B cell (primary cell): ENCODE measurements at regions not wholly inside any gene's neighbourhood (a gene's known extent, or its start where the extent isn't known, plus 50 kb on each side); places are given as distances from the start of the nearest gene placed in this dataset.

Source experiments
- ATAC-seq: fragments of 200-7000 bp; cut with Tn5 transposase; one replicate; pipeline ENCODE4 v1.10.0; 2021; ENCODE audit warnings: low read depth, mild to moderate bottlenecking, moderate number of reproducible peaks, moderate library complexity
- CTCF ChIA-PET: fragments of 350-600 bp; sonication (Branson Sonifier 250); formaldehyde crosslinking; loops from one replicate; lab custom pipeline; 2021; ENCODE audit warnings: antibody characterized with exemption, inconsistent platforms; lab: Charles Lee
- POLR2A ChIA-PET: fragments of 350-600 bp; sonication (Branson Sonifier 250); formaldehyde crosslinking; loops from one replicate; lab custom pipeline; 2021; ENCODE audit warnings: antibody characterized with exemption; lab: Charles Lee
- DNase-seq: peaks from one replicate; pipeline ENCODE4 v3.0.0; 2013
- H2AFZ ChIP-seq: 2 replicates; pipeline ENCODE4 v1.6.1; 2012; ENCODE audit warnings: mild to moderate bottlenecking, low read depth, low read length; ENCODE audit not compliant: insufficient read depth, poor library complexity, severe bottlenecking
- H3K27ac ChIP-seq, 2 donors: 1 replicate in 1 of 2; 2 replicates in 1 of 2; pipeline ENCODE4 v1.5.1; 2012 to 2013; ENCODE audit warnings: low read length in 2 of 2, mild to moderate bottlenecking in 2 of 2, moderate library complexity in 1 of 2
- H3K27me3 ChIP-seq, 4 experiments: fragments of 200-600 bp in 1 of 4; sonication (generic) in 1 of 4; replicated peaks in 1 of 4; 1 replicate in 2 of 4; 2 replicates in 2 of 4; pipeline versions ENCODE4 v1.6.1 to v1.7.0; 2013 to 2016; ENCODE audit warnings: low read length in 3 of 4, mild to moderate bottlenecking in 2 of 4, mixed read lengths in 1 of 4, moderate library complexity in 1 of 4; ENCODE audit not compliant: insufficient read depth in 4 of 4, control insufficient read depth in 3 of 4; ENCODE audit errors: control extremely low read depth in 1 of 4
- H3K36me3 ChIP-seq, 2 experiments: replicated peaks in 1 of 2; 1 replicate in 1 of 2; 2 replicates in 1 of 2; pipeline versions ENCODE4 v1.6.1 to v1.7.1; 2013; ENCODE audit warnings: low read length in 1 of 2; ENCODE audit not compliant: insufficient read depth in 2 of 2, control insufficient read depth in 1 of 2; ENCODE audit errors: control extremely low read depth in 1 of 2, extremely low read depth in 1 of 2
- H3K4me1 ChIP-seq, 2 donors: fragments of 200-600 bp in 1 of 2; sonication (generic) in 1 of 2; 1 replicate in 1 of 2; 2 replicates in 1 of 2; pipeline versions ENCODE4 v1.5.1 to v1.6.1; 2013 to 2017; ENCODE audit warnings: low read length in 2 of 2; ENCODE audit not compliant: control insufficient read depth in 2 of 2, insufficient read depth in 2 of 2
- H3K4me2 ChIP-seq: replicated peaks from 2 replicates; pipeline ENCODE3; 2012; ENCODE audit warnings: mild to moderate bottlenecking, low read depth, low read length; ENCODE audit not compliant: poor library complexity, severe bottlenecking
- H3K4me3 ChIP-seq, 5 experiments: fragments of 200-600 bp in 1 of 5; sonication (generic) in 1 of 5; 1 replicate in 3 of 5; 2 replicates in 2 of 5; pipeline versions ENCODE4 v1.5.1 to v1.7.0; 2011 to 2016; ENCODE audit warnings: low read length in 4 of 5, mild to moderate bottlenecking in 4 of 5, low read depth in 2 of 5, control low read depth in 1 of 5, moderate library complexity in 1 of 5; ENCODE audit not compliant: insufficient read depth in 1 of 5; ENCODE audit errors: control extremely low read depth in 1 of 5, extremely low read depth in 1 of 5
- H3K79me2 ChIP-seq: fragments of 200-600 bp; sonication (generic); one replicate; pipeline ENCODE4 v1.6.0; 2016; ENCODE audit warnings: low read length; ENCODE audit not compliant: control insufficient read depth, insufficient read depth
- H3K9ac ChIP-seq: fragments of 200-600 bp; sonication (generic); 2 replicates; pipeline ENCODE4 v1.6.1; 2017; ENCODE audit warnings: mild to moderate bottlenecking, low read length, moderate library complexity
- H3K9me3 ChIP-seq, 3 donors: one replicate each; pipeline versions ENCODE4 v1.6.1 to v1.7.1; 2013; ENCODE audit warnings: low read length in 2 of 3; ENCODE audit not compliant: control insufficient read depth in 2 of 3, insufficient read depth in 1 of 3; ENCODE audit errors: control extremely low read depth in 1 of 3
- H4K20me1 ChIP-seq: 2 replicates; pipeline ENCODE4 v1.6.0; 2012; ENCODE audit warnings: mild to moderate bottlenecking, low read length; ENCODE audit not compliant: insufficient read depth, control insufficient read depth, poor library complexity, severe bottlenecking
- H3K27ac Mint-ChIP-seq: one replicate; pipeline ENCODE4 v1.8.0; 2021; ENCODE audit warnings: mixed read lengths
- H3K27me3 Mint-ChIP-seq: one replicate; pipeline ENCODE4 v1.8.0; 2021; ENCODE audit warnings: mixed read lengths
- H3K4me1 Mint-ChIP-seq: one replicate; pipeline ENCODE4 v1.8.0; 2021; ENCODE audit warnings: mixed read lengths
- H3K4me3 Mint-ChIP-seq: one replicate; pipeline ENCODE4 v1.8.0; 2021; ENCODE audit warnings: mixed read lengths
- H3K9me3 Mint-ChIP-seq: one replicate; pipeline ENCODE4 v1.8.0; 2022; ENCODE audit warnings: mixed read lengths; ENCODE audit not compliant: insufficient read depth
- EZH2 ChIP-seq: IDR thresholded peaks from 2 replicates; pipeline ENCODE4 v1.6.1; 2012; ENCODE audit warnings: borderline replicate concordance, low read depth, mild to moderate bottlenecking, moderate library complexity, low read length; ENCODE audit not compliant: insufficient read depth, poor library complexity, severe bottlenecking
- WGBS: methylation state at CpG from one replicate; pipeline ENCODE4 v1.1.5; 2013; ENCODE audit warnings: missing lambda C conversion rate; ENCODE audit not compliant: insufficient coverage; 5-methylcytosine and 5-hydroxymethylcytosine counted together
- intact Hi-C: fragments of 100-400 bp; cut with micrococcal nuclease; formaldehyde crosslinking; loops from one replicate; pipeline ENCODE4 v1.10.0; 2022
- TF ChIP-seq, protein P1 (sequence below): fragments of 200-600 bp; IDR thresholded peaks from one replicate; pipeline ENCODE4 v1.8.0; 2022; ENCODE audit warnings: antibody characterized with exemption, mild to moderate bottlenecking

DNA sequence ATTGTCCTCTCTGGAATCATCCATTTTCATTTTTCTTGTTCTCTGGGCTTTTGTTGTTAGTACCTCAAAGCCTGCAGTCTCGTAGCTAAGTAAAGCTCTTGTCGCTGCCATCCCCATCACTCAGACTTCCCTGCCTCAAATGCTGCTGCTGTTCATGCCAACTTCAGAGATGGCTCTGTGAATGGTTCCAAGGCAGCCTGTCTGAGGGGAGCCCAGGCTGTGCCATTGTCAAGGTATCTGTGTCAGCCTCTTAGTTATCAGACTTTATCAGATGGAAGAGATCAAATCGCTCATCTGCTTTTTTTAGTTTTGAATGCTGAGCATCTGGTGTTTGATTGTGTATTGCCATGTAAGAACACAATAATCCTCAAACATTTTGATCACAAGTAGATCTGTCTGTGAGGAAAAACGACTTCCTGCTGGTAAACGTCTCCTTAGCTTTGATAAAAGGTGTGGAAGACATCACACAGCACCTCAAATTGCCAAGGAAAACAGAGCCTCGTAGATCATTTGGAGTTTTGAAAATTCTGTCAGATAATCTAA lies 304.2 kb upstream of the ZC3H12C start:
- Histone ChIP-seq H3K79me2 (no peaks in the 10 kb centered on the region), H3K4me2 (no peak overlapping the region), H3K9ac (no peak overlapping the region), H3K9me3 (no peaks in the 10 kb centered on the region), H3K4me3 (no peak overlapping the region), H3K27me3 (no peaks in the 10 kb centered on the region), H2AFZ (no peak overlapping the region), H3K36me3 (no peaks in the 10 kb centered on the region), H4K20me1 (no peaks in the 10 kb centered on the region), H3K4me1 (no peaks in the 10 kb centered on the region), H3K27ac (no peak overlapping the region)
- Mint-ChIP-seq H3K4me1 (no peaks in the 10 kb centered on the region), H3K4me3 (no peak overlapping the region), H3K27ac (no peak overlapping the region), H3K27me3 (peaks cover 3% of the 10 kb centered on the region), H3K9me3 (no peaks in the 10 kb centered on the region)
- no peak for TF ChIP-seq EZH2
- TF ChIP-seq, protein P1, sequence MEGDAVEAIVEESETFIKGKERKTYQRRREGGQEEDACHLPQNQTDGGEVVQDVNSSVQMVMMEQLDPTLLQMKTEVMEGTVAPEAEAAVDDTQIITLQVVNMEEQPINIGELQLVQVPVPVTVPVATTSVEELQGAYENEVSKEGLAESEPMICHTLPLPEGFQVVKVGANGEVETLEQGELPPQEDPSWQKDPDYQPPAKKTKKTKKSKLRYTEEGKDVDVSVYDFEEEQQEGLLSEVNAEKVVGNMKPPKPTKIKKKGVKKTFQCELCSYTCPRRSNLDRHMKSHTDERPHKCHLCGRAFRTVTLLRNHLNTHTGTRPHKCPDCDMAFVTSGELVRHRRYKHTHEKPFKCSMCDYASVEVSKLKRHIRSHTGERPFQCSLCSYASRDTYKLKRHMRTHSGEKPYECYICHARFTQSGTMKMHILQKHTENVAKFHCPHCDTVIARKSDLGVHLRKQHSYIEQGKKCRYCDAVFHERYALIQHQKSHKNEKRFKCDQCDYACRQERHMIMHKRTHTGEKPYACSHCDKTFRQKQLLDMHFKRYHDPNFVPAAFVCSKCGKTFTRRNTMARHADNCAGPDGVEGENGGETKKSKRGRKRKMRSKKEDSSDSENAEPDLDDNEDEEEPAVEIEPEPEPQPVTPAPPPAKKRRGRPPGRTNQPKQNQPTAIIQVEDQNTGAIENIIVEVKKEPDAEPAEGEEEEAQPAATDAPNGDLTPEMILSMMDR: no peak
- POLR2A ChIA-PET: no interaction called here
- WGBS: 100% methylated on average over 2 of the region's 6 CpGs
- intact Hi-C loops: no loop called here
- no peak for DNase-seq
- CTCF ChIA-PET: no interaction called here
- ATAC-seq: no peak

DNA sequence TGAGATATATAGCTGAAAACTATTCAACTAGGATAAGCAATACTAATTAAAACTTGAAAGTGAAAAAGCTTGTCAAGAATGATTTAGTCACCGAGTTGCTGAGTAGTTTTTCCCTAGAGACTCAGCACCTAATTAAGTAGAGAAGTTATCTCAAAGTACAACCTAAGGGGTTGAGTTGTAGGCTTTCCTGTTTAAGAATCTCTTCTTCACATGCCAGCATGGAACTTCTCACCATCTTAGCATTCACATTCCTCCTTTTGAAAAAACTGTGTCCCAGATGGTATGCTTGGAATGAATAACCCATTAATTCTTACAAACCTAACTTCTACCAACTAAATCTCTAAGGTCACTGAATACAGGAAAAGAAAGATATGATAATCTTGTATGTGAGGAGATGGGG lies 303.3 kb upstream of the ZC3H12C start:
- Histone ChIP-seq H3K79me2 (no peaks in the 10 kb centered on the region), H4K20me1 (no peaks in the 10 kb centered on the region), H3K4me1 (no peaks in the 10 kb centered on the region), H3K4me3 (no peak overlapping the region), H2AFZ (no peak overlapping the region), H3K27ac (no peak overlapping the region), H3K4me2 (no peak overlapping the region), H3K27me3 (no peaks in the 10 kb centered on the region), H3K36me3 (no peaks in the 10 kb centered on the region), H3K9me3 (no peaks in the 10 kb centered on the region), H3K9ac (no peak overlapping the region)
- no peaks in the 10 kb centered on the region for H3K4me1 Mint-ChIP-seq
- peaks cover 3% of the 10 kb centered on the region for H3K27me3 Mint-ChIP-seq
- POLR2A ChIA-PET: no interaction called here
- WGBS: no CpG with 5 or more reads among the region's 1 CpG
- H3K9me3 Mint-ChIP-seq: no peaks in the 10 kb centered on the region
- H3K27ac Mint-ChIP-seq: no peak overlapping the region
- intact Hi-C loops: no loop called here
- no peak overlapping the region for H3K4me3 Mint-ChIP-seq
- CTCF ChIA-PET: no interaction called here
- ATAC-seq (no peak), DNase-seq (no peak)
- TF ChIP-seq, protein P1: no peak
- TF ChIP-seq EZH2: no peak
